ENCODE measurements at regions not wholly inside any gene's neighbourhood (a gene's known extent, or its start where the extent isn't known, plus 50 kb on each side); places are given as distances from the start of the nearest gene placed in this dataset.

DNA sequence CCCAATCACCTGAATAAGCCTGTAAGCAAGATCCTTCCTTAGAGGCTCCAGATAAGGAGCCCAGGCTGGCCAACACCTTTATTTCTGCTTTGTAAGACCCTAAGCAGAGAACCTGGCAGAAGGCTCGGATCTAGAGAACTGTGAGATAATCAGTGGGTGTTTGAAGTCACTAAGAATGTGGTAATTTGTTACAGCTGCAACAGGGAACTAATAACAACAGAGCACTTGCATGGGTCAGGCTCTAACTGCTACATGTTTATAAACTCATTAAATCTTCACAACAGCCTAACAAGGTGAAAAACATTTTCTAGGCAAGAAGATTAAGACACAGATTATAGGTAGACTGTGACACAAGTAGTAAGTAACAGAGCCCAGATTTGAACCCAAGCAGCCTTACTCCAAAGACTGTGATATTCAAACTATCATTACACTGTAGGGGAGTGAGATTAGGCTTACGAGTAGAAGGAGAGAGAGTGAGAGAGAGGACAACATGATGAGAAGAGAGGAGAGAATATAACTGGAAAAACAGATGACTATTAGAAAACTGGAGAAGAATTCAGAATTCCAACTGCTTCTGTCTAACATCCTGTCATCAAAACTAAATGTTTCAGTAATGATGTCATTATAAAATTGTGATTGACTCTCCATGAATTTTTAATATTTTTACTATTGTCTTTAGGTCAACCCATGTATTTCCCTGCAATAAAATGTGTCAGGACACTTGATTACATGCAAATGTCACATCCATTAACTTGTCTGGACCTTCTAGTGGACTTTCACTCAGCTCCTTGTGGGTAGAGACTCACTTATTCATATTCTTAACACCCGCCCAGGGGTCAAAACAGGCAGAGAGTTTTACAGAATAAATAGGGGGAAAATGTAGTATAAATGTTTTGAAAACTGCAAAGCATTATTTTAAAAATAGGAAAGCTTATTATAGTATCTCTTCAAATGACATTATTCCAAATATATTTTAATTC lies 290.9 kb upstream of the RGMB start:
- Histone ChIP-seq H3K27me3 (ENCODE audit: control insufficient read depth in 4 of 4, insufficient read depth in 4 of 4, low read length in 3 of 4) (no peaks in the 10 kb centered on the region), H3K27ac (ENCODE audit: low read depth in 1 of 2, low read length in 2 of 2) (no peak overlapping the region), H3K4me3 (ENCODE audit: low read depth in 1 of 3, low read length in 3 of 3) (no peak overlapping the region), H3K4me1 (ENCODE audit: control insufficient read depth in 4 of 4, insufficient read depth in 4 of 4, low read length in 3 of 4) (no peaks in the 10 kb centered on the region), H3K9ac (ENCODE audit: low read depth in 1 of 2, low read length in 2 of 2) (no peak overlapping the region), H3K9me3 (ENCODE audit: control insufficient read depth in 4 of 4, low read length in 3 of 4) (no peaks in the 10 kb centered on the region), H3K36me3 (ENCODE audit: control insufficient read depth in 4 of 4, insufficient read depth in 3 of 4, low read depth in 1 of 4, low read length in 3 of 4) (no peaks in the 10 kb centered on the region)
- 56% methylated on average over 3 of the region's 3 CpGs for WGBS
- TF ChIP-seq RAD21 (IDR thresholded peaks at IDR 0.05) = no peak
- no peak for TF ChIP-seq EGR1 (IDR thresholded peaks at IDR 0.05; ENCODE audit: low read depth in 2 of 2)
- no peak for TF ChIP-seq HNF4A (conservative IDR thresholded peaks at IDR 0.05)
- TF ChIP-seq YY1 (IDR thresholded peaks at IDR 0.05) = no peak
- no peak for TF ChIP-seq HNF4G (IDR thresholded peaks at IDR 0.05)
- TF ChIP-seq NR2F2 (IDR thresholded peaks at IDR 0.05) = no peak
- TF ChIP-seq, protein P1, sequence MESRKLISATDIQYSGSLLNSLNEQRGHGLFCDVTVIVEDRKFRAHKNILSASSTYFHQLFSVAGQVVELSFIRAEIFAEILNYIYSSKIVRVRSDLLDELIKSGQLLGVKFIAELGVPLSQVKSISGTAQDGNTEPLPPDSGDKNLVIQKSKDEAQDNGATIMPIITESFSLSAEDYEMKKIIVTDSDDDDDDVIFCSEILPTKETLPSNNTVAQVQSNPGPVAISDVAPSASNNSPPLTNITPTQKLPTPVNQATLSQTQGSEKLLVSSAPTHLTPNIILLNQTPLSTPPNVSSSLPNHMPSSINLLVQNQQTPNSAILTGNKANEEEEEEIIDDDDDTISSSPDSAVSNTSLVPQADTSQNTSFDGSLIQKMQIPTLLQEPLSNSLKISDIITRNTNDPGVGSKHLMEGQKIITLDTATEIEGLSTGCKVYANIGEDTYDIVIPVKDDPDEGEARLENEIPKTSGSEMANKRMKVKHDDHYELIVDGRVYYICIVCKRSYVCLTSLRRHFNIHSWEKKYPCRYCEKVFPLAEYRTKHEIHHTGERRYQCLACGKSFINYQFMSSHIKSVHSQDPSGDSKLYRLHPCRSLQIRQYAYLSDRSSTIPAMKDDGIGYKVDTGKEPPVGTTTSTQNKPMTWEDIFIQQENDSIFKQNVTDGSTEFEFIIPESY (IDR thresholded peaks at IDR 0.05) = no peak
- no peak for TF ChIP-seq JUND (IDR thresholded peaks at IDR 0.05)
- no peak for TF ChIP-seq TAF1 (conservative IDR thresholded peaks at IDR 0.05)
- no peak for TF ChIP-seq SP1 (IDR thresholded peaks at IDR 0.05)
- TF ChIP-seq FOXA2 (IDR thresholded peaks at IDR 0.05) = no peak
- TF ChIP-seq, protein P2, sequence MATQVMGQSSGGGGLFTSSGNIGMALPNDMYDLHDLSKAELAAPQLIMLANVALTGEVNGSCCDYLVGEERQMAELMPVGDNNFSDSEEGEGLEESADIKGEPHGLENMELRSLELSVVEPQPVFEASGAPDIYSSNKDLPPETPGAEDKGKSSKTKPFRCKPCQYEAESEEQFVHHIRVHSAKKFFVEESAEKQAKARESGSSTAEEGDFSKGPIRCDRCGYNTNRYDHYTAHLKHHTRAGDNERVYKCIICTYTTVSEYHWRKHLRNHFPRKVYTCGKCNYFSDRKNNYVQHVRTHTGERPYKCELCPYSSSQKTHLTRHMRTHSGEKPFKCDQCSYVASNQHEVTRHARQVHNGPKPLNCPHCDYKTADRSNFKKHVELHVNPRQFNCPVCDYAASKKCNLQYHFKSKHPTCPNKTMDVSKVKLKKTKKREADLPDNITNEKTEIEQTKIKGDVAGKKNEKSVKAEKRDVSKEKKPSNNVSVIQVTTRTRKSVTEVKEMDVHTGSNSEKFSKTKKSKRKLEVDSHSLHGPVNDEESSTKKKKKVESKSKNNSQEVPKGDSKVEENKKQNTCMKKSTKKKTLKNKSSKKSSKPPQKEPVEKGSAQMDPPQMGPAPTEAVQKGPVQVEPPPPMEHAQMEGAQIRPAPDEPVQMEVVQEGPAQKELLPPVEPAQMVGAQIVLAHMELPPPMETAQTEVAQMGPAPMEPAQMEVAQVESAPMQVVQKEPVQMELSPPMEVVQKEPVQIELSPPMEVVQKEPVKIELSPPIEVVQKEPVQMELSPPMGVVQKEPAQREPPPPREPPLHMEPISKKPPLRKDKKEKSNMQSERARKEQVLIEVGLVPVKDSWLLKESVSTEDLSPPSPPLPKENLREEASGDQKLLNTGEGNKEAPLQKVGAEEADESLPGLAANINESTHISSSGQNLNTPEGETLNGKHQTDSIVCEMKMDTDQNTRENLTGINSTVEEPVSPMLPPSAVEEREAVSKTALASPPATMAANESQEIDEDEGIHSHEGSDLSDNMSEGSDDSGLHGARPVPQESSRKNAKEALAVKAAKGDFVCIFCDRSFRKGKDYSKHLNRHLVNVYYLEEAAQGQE (IDR thresholded peaks at IDR 0.05) = no peak
- no peak for TF ChIP-seq RXRA (IDR thresholded peaks at IDR 0.05)
- TF ChIP-seq, protein P3, sequence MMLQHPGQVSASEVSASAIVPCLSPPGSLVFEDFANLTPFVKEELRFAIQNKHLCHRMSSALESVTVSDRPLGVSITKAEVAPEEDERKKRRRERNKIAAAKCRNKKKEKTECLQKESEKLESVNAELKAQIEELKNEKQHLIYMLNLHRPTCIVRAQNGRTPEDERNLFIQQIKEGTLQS (IDR thresholded peaks at IDR 0.05) = no peak
- TF ChIP-seq, protein P4, sequence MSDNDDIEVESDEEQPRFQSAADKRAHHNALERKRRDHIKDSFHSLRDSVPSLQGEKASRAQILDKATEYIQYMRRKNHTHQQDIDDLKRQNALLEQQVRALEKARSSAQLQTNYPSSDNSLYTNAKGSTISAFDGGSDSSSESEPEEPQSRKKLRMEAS (IDR thresholded peaks at IDR 0.05) = no peak
- no peak for TF ChIP-seq GABPA (IDR thresholded peaks at IDR 0.05 in 1 of 2, conservative IDR thresholded peaks at IDR 0.05 in 1 of 2)
- TF ChIP-seq FOXA1 (IDR thresholded peaks at IDR 0.05) = no peak
- TF ChIP-seq, protein P5, sequence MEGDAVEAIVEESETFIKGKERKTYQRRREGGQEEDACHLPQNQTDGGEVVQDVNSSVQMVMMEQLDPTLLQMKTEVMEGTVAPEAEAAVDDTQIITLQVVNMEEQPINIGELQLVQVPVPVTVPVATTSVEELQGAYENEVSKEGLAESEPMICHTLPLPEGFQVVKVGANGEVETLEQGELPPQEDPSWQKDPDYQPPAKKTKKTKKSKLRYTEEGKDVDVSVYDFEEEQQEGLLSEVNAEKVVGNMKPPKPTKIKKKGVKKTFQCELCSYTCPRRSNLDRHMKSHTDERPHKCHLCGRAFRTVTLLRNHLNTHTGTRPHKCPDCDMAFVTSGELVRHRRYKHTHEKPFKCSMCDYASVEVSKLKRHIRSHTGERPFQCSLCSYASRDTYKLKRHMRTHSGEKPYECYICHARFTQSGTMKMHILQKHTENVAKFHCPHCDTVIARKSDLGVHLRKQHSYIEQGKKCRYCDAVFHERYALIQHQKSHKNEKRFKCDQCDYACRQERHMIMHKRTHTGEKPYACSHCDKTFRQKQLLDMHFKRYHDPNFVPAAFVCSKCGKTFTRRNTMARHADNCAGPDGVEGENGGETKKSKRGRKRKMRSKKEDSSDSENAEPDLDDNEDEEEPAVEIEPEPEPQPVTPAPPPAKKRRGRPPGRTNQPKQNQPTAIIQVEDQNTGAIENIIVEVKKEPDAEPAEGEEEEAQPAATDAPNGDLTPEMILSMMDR (IDR thresholded peaks at IDR 0.05; ENCODE audit: low read depth, low read length, missing input control) = no peak
- DNase-seq (ENCODE audit: low spot score) = no peak

Data from liver (tissue), 8 donors.